Hypothalamus (tissue), 51 donors: ENCODE measurements at regions not wholly inside any gene's neighbourhood (a gene's known extent, or its start where the extent isn't known, plus 50 kb on each side); places are given as distances from the start of the nearest gene placed in this dataset.
"Not testable (repeated sequence)": the region's sequence is repeated elsewhere in the genome, so short reads cannot be mapped to it uniquely, and the experiment has no call there.

Source experiments
- DNase-seq, 51 donors: peaks; one replicate each; lab custom pipeline; 2025; lab: John Stamatoyannopoulos, UW

DNA sequence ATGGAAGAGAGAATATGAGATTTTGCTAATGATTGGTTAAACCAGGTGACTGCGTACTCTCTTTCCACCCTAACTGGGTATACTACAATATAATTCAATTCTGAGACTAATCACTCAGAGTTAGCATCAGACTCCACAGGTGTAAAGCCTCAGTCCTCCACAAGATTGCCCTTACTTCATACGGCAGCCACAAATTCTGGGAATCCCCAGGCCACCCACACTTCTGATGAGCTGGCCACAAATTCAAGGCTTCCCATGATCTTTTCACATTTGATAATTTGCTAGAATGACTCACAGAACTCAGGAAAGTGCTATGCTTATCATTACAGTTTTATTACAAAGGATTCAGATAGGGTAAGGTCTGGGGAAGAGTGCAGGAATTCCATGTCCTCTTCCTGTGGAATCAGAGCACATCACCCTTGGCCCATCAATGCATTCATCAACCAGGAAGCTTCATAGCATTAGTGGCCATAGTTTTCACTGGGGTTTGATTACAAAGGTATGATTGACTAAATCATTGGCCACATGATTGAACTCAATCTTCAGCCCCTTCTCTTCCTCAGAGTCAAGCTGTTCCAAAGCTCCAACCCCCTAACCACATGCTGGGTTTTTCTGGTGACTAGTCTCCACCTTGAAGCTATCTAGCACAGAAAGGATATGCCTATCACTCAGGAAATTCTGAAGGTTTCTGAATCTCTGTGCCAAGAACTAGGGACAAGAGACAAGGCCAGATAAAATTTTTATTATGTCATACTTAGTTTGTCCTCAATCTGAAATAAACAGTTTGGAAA lies 131.7 kb downstream of the HHIPL2 start:
- no peak for DNase-seq

DNA sequence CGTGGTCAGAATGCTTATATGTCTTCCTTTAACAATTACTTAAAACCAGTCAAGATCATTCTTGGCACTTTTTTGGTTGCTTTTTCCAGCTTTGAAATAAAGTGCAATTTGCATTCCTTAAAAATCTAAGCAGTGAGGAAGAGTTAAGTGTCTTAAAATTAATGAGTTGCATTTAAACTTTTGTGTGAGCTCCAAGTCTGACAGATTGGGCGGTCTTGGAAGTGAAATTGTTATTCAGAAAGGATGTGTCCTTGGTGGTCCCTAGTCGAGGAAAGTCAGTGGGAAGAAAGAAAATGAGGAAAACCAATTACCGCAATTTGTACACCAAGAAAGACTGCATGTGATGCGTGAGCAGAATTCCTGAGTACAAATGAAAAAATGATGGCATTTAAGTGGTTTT lies 132.5 kb downstream of the HHIPL2 start:
- no peak for DNase-seq

DNA sequence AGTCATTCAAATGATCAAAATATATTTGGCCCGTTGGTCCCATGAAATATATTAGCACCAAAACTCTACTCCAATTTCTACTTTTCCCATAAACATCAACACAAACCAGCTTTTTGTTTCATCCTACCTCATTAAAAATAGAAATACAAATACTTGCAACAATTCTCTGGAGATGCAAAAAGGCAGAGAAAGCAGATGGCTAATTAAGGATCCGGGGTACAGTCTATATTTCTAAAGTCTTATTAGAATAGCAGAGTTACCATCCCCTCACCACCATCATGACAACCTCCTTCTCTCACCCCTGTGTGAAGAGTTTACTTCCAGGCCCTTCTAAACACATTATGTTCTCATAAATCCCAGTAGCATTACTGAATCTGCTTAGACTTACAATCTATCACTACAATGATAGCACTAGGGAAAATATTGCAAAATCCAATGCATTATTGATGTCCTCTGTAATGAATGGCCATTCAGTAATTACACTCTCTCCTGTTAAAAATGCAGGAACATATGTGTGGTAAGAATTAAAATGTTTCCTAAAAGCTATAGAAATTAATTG lies 133.8 kb downstream of the HHIPL2 start:
- no peak for DNase-seq

DNA sequence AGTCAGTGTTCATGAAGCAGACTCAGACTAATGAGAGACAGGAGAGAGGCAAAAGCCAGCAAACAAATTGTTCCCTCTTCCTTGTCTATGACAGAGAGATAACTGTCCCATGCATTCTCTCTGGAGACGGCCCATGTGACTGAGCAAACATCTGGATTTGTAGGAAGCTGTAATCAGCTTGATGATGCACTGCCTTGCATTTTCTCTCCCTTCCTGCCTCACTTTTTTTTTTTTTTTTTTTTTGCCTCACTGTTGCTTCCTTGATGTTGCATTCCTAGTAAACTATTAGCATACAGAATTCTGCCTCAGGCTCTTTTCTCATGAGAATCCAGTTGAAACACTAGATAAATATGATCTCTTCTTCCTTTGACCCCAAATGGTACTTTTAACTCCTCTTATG lies 134.5 kb downstream of the HHIPL2 start:
- DNase-seq, result no peak

DNA sequence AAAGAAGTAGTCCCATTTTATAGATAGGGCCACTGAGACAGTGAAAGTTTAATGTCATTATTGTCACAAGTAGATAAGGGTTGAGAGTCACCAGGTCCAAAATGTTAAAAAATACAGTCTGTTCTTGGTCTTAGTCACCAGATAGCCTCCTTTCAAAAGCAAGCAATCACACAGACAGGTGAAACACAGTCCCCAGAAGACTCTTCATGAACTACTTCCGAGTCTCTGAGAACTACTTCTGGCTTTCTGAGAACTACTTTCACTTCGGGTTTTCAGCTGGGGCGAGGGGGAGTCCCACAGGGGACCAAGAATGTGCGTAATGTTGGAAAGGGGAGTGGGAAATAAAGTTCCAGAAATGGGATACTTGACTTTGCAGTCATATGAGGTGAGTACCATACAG lies 143.2 kb downstream of the HHIPL2 start:
- no peak for DNase-seq

DNA sequence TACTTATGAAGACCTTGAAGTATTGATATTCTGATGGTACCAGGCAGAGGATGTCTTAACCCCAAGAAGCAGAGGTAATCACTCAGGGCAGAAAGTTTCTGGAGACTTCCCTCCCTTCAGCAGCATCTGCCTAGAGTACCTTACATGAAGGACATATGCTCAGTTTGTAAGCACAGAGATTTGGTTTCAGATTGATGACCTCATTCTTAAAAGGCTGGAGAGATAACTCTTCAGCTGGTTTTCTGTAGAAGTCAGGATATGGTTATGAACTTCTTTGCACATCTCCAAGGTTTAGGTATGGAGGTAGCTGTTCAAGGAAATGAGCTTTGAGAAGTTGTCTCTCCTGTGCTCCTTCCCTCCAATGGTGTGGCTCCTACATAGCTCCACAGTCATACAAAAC lies 148.7 kb downstream of the HHIPL2 start:
- DNase-seq, result no peak

DNA sequence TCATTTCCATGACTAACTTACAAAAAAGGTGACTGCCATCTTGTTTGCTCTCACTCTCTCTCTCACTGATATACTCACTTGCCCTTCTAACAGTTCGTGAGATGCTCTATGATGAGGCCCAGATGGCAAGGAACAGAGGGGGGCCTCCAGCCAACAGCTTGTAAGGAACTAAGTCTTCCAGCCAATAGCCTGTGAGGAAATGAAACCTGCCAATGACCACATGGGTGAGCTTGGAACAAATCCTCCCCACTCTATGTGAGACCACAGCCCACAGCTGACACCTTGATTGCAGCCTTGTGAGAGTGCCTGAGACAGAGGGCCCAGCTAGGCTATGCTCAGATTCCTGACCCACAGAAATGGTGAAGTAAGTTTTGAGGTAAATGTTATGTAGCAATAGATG lies 153.7 kb downstream of the HHIPL2 start:
- no peak for DNase-seq

DNA sequence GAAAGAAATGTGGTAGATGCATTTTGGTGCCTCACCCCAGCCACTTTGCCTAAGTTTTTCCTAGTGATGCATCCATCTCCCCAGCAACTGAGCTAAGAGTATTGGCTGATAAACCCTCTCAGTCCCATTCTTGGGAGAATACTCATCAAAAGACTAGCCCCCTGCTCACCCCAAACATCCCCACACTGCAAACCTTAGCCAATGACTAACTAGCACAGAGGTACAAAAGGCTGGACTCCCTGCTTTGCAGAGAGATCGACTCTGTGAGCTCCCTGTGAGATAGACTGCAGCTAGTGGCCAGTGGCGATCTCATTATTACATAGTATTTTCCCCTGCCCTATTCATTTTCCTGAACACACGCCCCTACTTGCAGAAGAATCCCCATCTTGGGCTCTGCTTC lies 155.3 kb downstream of the HHIPL2 start:
- no peak for DNase-seq

DNA sequence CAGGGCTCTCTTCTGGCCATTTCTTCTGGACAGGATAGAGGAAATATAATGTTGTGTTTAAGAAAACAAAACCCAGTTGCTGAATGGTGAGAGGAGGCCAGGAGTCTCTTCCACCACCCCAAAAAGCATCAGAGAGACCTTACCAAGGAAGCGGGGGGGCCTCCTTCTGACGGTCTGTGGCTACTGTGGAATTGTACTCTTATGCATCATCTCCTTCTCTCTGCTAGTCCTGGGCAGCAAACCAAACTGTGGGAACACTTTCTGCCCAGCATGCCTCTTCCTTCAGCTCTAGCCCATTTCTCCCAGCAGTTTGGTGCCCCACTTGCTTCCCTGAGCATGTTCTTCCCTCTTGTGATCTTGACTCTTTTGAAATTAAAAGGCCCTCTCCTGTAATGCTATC lies 157.7 kb downstream of the HHIPL2 start:
- no peak for DNase-seq

DNA sequence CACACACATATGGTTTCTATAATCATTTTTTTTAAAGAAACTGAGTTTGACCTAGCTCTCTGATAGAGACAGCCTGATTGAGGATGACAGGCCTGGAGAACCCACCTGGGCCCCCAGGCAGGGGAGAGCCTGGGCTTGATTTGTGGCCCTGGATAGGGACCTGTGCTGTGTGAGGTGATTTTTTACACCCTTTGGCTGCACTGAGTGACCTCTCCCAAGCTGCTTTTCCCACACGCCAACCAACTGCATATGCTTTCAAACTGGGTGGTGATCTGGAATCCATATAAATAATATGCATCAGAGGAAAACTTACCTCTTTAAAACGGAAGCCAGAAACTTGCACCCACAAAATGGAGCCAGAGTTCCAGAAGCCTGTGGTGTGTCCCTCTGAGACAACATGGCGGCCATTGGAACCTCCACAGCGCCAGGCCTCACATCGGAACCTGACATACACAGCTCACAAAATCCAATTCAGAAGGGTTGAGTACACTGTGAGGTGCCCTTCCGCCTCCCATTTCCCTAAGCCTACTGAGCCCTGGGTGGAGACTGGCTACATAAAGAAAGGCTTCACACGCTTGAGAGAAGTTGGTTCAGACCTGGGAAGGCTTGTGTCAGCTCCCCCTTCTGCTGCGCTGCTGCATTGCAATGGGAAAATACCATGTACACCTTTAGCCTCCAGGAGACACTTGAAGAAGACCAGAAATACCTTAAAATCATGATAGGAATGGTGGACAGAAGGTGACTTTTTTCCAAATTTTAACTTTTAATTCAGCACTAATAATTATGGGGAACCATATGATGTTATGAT lies 160.7 kb downstream of the HHIPL2 start:
- DNase-seq, result no peak

DNA sequence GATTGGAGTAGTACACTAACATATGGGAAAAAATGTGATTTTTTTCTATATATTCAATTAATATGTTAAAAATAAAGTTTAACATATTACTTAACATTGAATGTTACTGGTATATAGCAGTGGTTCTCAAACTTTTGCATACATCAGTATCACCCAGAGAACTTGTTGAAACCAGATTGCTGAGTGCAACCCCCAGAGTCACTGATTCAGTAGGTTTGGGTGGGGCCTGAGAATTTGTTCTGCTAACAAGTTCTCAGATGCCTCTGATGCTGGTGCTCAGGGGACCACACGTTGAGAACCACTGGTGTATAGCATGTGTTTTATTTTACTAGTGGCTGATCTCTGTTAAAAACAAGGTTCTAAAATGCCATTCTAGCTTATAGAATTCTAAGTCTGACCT lies 161.9 kb downstream of the HHIPL2 start:
- no peak for DNase-seq

DNA sequence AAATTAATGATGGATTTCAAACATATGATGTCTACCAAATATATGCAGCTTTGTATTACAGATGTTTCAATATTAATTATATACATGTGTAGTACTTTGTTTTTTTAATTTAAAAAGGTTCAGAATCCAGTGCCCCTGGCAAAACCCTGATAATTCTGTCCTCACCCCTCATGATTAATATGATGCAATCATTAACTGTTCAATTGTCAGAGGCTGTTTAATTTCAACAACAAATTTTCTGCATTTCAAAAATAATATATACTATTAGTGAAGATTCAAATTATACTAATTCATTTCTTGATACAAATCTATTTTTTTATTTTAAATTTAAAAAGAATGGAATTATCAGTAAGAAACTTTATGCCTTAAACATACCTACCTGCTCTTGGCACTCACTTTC lies 162.6 kb downstream of the HHIPL2 start:
- DNase-seq, result no peak

DNA sequence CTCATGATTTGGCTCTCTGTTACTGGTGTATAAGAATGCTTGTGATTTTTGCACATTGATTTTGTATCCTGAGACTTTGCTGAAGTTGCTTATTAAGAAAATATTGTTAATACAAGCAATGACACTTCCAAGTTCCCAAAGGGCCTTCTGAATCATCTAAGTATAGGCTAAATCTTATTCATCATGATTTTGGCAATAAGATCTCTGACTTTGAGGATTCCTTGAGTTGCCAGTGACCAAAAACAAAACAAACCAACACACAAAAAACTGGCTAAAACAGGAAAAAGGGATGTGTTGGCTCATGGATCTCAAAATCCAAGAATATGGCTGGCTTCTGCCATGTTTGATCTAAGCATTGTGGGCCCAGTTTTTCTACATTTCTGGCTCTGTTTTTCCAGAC lies 163.4 kb downstream of the HHIPL2 start:
- no peak for DNase-seq

DNA sequence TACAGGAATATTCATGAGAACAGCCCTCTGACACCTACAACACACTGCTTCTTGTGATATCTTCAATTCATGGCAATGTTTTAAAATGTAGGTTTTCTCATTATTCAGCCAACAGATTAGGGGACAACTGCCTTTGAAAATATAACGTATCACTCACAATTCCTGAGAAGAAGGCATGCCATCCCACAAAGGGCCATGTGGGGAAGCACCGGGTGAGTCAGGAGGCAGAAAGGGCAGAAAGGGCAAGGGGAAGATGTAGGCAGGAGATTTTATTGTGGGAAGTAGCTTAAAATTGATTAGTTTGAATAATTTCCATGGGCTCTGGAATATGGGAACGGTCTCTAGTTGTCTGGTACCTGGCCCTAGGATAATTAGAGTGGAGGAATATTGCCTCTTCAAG lies 165.7 kb downstream of the HHIPL2 start:
- DNase-seq, result no peak

DNA sequence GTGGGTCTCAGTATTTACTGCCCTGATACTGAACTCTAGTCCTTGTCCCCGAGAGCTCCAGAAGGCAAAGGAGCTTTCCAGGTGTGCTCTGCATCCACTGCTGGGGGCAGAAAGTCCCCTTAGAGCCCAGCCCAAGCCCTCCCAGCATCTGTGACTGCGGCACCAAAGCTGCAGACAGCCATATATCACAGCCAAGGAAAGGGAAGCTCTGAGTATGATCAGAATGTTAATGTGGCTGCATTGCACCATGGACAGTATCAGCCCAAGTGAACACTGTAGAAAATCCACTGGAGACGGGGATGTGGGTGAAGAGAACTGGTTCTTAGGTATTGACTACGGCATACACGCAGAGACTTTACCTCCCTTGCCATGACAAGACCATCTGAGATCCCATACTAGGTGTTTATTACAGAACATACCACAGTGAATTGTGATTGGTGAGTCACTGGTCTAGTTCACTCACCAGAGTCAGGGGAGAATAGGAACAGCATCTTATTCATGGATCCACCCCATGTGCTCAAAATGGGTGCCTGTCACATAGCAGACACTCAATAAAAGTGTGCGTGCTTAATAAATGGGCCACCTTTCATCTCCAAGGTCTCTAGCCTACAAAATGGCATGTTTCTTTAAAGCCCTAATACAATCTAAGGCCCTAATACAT lies 170.3 kb downstream of the HHIPL2 start:
- DNase-seq, result no peak

DNA sequence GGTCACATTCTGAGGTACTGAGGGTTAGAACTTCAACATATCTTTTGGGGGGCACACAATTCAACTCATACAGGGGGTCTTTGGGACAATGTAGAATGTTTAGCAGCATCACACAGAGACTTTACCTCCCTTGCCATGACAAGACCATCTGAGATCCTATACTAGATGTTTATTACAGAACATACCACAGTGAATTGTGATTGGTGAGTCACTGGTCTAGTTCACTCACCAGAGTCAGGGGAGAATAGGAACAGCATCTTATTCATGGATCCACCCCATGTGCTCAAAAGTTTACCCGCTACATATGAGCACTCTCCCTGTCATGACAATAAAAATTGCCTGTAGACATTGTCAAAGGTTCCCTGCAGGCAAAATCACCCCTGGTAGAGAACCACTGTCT lies 171.1 kb downstream of the HHIPL2 start:
- not testable (repeated sequence) for DNase-seq

DNA sequence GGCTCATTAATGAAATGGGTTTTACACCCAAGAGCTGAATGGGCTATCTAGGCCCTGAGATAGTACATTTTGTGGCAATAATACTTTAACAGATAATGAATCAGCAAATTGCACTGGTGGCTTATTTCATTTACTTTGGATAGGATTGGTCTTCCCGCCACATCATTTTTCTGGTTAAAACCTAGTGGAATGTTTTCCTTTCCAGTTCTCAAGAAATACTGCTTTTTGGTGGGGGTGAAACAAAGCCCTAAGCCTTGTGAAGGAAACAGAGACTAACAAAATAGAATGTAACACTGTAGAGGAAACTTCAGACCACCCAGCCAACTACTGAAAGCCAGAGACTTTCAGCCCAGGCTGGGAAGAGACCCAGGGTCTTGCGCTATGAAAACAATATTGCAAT lies 172.2 kb downstream of the HHIPL2 start:
- DNase-seq, result no peak

DNA sequence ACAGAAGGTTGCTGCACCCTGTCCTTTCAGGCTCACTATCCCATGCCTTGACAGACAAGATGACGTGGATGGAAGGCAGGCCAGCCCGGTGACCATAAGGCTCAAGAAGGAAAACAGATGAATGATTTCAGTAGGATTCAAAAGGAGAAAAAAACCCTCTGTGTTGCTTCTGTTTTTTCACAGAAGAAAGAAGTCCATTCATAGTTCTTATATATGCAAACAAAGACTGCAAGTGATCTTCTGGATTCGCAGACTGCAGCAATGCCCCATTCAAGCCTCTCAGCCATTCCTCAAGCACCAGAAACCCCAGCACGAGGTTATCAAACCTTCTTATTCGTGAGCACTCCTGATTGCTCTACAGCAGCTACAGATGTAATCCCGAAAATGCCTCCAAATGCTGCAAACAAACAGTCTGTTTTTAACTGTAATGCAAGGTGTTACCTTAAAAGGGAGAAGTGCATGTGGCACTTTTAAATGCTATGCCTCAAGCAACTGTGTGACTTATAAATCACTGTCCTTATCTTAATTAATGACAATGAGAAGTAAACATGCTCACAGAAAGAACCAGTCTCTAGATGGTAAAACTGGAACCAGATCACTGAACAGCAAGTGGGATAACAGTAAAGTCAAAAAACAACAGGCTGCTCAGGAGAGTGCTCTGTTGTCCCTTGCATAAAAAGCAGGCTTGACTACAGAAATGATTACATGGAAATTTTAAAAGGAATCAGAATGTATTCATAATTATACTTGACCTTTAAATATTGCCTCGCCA lies 173.9 kb downstream of the HHIPL2 start:
- no peak for DNase-seq

DNA sequence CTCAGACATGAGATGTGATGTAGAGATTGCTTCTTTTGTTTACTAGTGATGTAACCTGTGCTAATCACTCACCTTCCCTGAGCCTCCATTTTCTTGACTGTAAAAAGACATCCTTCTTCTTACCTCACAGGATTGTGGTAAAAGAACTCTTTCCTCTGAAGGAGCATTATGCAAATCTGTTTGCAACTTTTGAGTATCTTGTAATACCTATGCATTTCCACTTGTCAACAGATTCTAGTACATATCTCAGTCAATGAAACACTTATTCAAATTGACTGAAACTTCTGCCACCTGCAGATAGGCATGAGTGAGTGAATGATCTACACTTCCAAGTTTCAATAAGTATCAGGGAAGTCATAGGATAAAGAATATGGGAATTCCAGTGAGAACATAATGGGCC lies 174.7 kb downstream of the HHIPL2 start:
- DNase-seq, result no peak

DNA sequence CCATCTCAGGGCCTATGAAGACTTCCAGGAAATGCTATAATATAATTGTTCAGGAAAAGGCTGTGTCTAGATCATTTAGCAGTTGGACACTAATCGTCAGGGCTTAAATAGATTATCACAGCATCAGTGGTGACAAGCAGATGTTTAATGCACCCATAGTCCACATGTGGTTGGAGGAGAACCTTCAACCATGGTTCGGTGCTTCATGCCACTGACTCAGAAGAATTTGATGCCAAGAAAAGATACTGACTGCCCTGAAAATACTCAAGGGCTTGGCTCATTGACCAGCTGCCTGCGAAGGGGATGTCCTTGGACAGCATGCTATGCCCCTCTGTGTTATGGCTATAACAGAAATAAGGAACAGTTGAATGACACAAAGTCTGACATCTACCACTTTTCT lies 175.7 kb downstream of the HHIPL2 start:
- no peak for DNase-seq
